ENCODE measurements at regions not wholly inside any gene's neighbourhood (a gene's known extent, or its start where the extent isn't known, plus 50 kb on each side); places are given as distances from the start of the nearest gene placed in this dataset.

DNA sequence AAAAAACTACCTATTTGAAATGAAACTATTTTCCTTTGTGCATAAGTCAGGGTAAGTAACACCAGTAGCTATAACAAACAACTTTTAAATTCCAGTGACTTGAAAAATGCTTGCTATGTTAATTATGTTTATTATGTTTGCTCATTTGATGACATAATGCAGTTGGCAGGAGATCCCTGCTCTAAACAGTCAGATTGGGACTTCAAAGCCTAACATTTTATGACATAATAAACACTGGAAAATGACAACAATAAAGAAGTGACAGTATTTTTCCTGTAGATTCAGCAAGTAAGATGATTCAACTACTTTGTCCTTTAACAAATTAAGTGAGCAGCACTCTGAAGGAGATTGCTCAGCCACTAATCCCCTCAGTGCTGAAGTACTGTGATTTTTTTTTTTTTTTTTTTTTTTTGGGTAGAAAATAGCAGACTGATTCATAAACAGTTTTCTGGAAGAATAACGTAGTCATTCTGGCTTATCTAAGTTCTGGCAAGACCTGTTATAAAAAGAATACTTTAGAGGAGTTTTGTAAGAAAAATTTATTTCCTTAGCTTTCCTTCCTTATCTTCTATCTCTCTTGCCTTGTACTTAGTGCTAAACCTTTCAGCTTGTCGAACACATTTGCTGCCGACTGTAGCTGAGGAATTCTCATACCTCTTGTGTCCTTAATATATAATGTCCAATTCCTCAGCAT lies 207.2 kb downstream of the PTGER3 start:
- no peak for TF ChIP-seq CTCF (IDR thresholded peaks at IDR 0.05)
- TF ChIP-seq POLR2A (IDR thresholded peaks at IDR 0.05) = no peak
